IMR-90 (cell line): ENCODE measurements at regions not wholly inside any gene's neighbourhood (a gene's known extent, or its start where the extent isn't known, plus 50 kb on each side); places are given as distances from the start of the nearest gene placed in this dataset.

Experiments used
- ATAC-seq: fragments of 200-7000 bp; cut with Tn5 transposase; 2 replicates; pipeline ENCODE4 v1.9.1; 2020; ENCODE audit warnings: low read depth, mild to moderate bottlenecking, moderate library complexity
- BruUV-seq: library from RNA; stranded (reverse); fragments of 400-500 nt; replicated peaks from 2 replicates; lab custom pipeline; 2021; lab: Mats Ljungman, UMichigan
- CTCF ChIA-PET: fragments of 300-600 bp; formaldehyde crosslinking; extraction: SDS; loops from one replicate; lab custom pipeline; 2021; ENCODE audit warnings: antibody characterized with exemption; lab: Yijun Ruan, JAX
- POLR2A ChIA-PET: fragments of 300-600 bp; sonication (Branson Sonifier 250); formaldehyde crosslinking; loops from one replicate; lab custom pipeline; 2022; ENCODE audit warnings: antibody characterized with exemption; ENCODE audit not compliant: unreplicated experiment; lab: Charles Lee
- DNase-seq: peaks from one replicate; pipeline ENCODE4 v3.0.0; 2013
- H2AFZ ChIP-seq: replicated peaks from 2 replicates; pipeline ENCODE3; 2013; ENCODE audit warnings: low read length, mild to moderate bottlenecking; ENCODE audit not compliant: poor library complexity
- H2AK5ac ChIP-seq: 2 replicates; pipeline ENCODE4 v1.6.1; 2013; ENCODE audit warnings: low read depth, low read length, inconsistent platforms
- H2AK9ac ChIP-seq: replicated peaks from 2 replicates; pipeline ENCODE3; 2013; ENCODE audit warnings: mild to moderate bottlenecking, low read depth, low read length, moderate library complexity; ENCODE audit not compliant: poor library complexity
- H2BK120ac ChIP-seq: 2 replicates; pipeline ENCODE4 v1.6.1; 2013; ENCODE audit warnings: low read depth, low read length, inconsistent platforms
- H2BK15ac ChIP-seq: 3 replicates; pipeline ENCODE4 v1.6.1; 2013; ENCODE audit warnings: low read depth, low read length, inconsistent platforms
- H2BK20ac ChIP-seq: 2 replicates; pipeline ENCODE4 v1.6.1; 2013; ENCODE audit warnings: low read depth, mild to moderate bottlenecking, inconsistent platforms, low read length, moderate library complexity
- H2BK5ac ChIP-seq: 2 replicates; pipeline ENCODE4 v1.6.1; 2013; ENCODE audit warnings: mild to moderate bottlenecking, low read depth, low read length, inconsistent platforms; ENCODE audit not compliant: poor library complexity, severe bottlenecking
- H3K14ac ChIP-seq: replicated peaks from 2 replicates; pipeline ENCODE4 v1.6.1; 2013; ENCODE audit warnings: low read depth, low read length, inconsistent platforms
- H3K18ac ChIP-seq: 2 replicates; pipeline ENCODE4 v1.6.1; 2013; ENCODE audit warnings: low read depth, low read length, control low read depth
- H3K23ac ChIP-seq: 2 replicates; pipeline ENCODE4 v1.6.1; 2013; ENCODE audit warnings: low read depth, low read length, inconsistent platforms
- H3K27ac ChIP-seq: 2 replicates; pipeline ENCODE4 v1.5.1; 2013; ENCODE audit warnings: mild to moderate bottlenecking, control low read depth, low read length; ENCODE audit not compliant: insufficient read depth
- H3K27me3 ChIP-seq: 2 replicates; pipeline ENCODE4 v1.6.1; 2013; ENCODE audit warnings: low read length; ENCODE audit not compliant: control insufficient read depth, insufficient read depth
- H3K36me3 ChIP-seq: 2 replicates; pipeline ENCODE4 v1.6.1; 2013; ENCODE audit warnings: low read length, mixed read lengths; ENCODE audit not compliant: control insufficient read depth, insufficient read depth
- H3K4ac ChIP-seq: 2 replicates; pipeline ENCODE4 v1.6.1; 2013; ENCODE audit warnings: low read depth, low read length, inconsistent platforms
- H3K4me1 ChIP-seq: 2 replicates; pipeline ENCODE4 v1.6.1; 2013; ENCODE audit warnings: low read length, mixed read lengths; ENCODE audit not compliant: control insufficient read depth, insufficient read depth
- H3K4me2 ChIP-seq: 2 replicates; pipeline ENCODE4 v1.6.1; 2013; ENCODE audit warnings: low read depth, mild to moderate bottlenecking, control low read depth, low read length, moderate library complexity
- H3K4me3 ChIP-seq: 2 replicates; pipeline ENCODE4 v1.5.1; 2013; ENCODE audit warnings: low read depth, mild to moderate bottlenecking, control low read depth, low read length, moderate library complexity; ENCODE audit not compliant: insufficient read depth
- H3K56ac ChIP-seq: 2 replicates; pipeline ENCODE4 v1.6.1; 2013; ENCODE audit warnings: low read length, inconsistent platforms; ENCODE audit not compliant: insufficient read depth; ENCODE audit errors: extremely low read depth
- H3K79me1 ChIP-seq, 2 experiments: 2 replicates each; pipeline ENCODE4 v1.6.1; 2013; ENCODE audit warnings: low read length in 2 of 2, inconsistent platforms in 1 of 2, low read depth in 1 of 2
- H3K9ac ChIP-seq: 2 replicates; pipeline ENCODE4 v1.6.1; 2013; ENCODE audit warnings: low read depth, low read length, control low read depth
- H3K9me1 ChIP-seq: 2 replicates; pipeline ENCODE4 v1.6.1; 2013; ENCODE audit warnings: low read length, inconsistent platforms; ENCODE audit not compliant: insufficient read depth
- H3K9me3 ChIP-seq: 2 replicates; pipeline ENCODE4 v1.6.1; 2013; ENCODE audit warnings: low read length; ENCODE audit not compliant: control insufficient read depth, insufficient read depth
- H4K20me1 ChIP-seq: 2 replicates; pipeline ENCODE4 v1.6.1; 2013; ENCODE audit warnings: low read length, inconsistent platforms; ENCODE audit not compliant: insufficient read depth
- H4K5ac ChIP-seq: 2 replicates; pipeline ENCODE4 v1.6.1; 2013; ENCODE audit warnings: mild to moderate bottlenecking, low read depth, low read length, control low read depth
- H4K8ac ChIP-seq, 2 experiments: 2 replicates each; pipeline ENCODE4 v1.6.1; 2013; ENCODE audit warnings: low read depth in 2 of 2, low read length in 2 of 2, control low read depth in 1 of 2, inconsistent platforms in 1 of 2
- H4K91ac ChIP-seq: 2 replicates; pipeline ENCODE4 v1.6.1; 2013; ENCODE audit warnings: low read depth, low read length, inconsistent platforms; ENCODE audit not compliant: insufficient read depth
- BHLHE40 ChIP-seq: fragments of 150-350 bp; IDR thresholded peaks from 2 replicates; pipeline ENCODE4 v1.6.1; 2016; ENCODE audit warnings: mild to moderate bottlenecking, low read depth, low read length
- CEBPB ChIP-seq: IDR thresholded peaks from 2 replicates; pipeline ENCODE4 v1.6.1; 2012; ENCODE audit warnings: low read depth, low read length, improper control_type of control experiment
- CHD1 ChIP-seq: IDR thresholded peaks from 2 replicates; pipeline ENCODE4 v1.6.1; 2012; ENCODE audit warnings: low read depth, low read length, improper control_type of control experiment
- FOS ChIP-seq: fragments of 150-350 bp; IDR thresholded peaks from 2 replicates; pipeline ENCODE4 v1.6.1; 2016; ENCODE audit warnings: low read depth, low read length
- MAFK ChIP-seq: IDR thresholded peaks from 2 replicates; pipeline ENCODE4 v1.6.1; 2012; ENCODE audit warnings: low read depth, low read length, improper control_type of control experiment
- MAZ ChIP-seq: IDR thresholded peaks from 2 replicates; pipeline ENCODE4 v1.6.1; 2012; ENCODE audit warnings: low read depth, mild to moderate bottlenecking, low read length, improper control_type of control experiment, moderate library complexity, borderline replicate concordance
- MXI1 ChIP-seq: IDR thresholded peaks from 2 replicates; pipeline ENCODE4 v1.6.1; 2012; ENCODE audit warnings: low read depth, mild to moderate bottlenecking, low read length, moderate library complexity, borderline replicate concordance
- NFE2L2 ChIP-seq: fragments of 150-350 bp; IDR thresholded peaks from 2 replicates; pipeline ENCODE4 v1.6.1; 2016; ENCODE audit warnings: low read depth, mild to moderate bottlenecking, low read length
- POLR2A ChIP-seq: IDR thresholded peaks from 2 replicates; pipeline ENCODE4 v1.6.1; 2012; ENCODE audit warnings: mild to moderate bottlenecking, low read depth, low read length
- RAD21 ChIP-seq: IDR thresholded peaks from 2 replicates; pipeline ENCODE4 v1.6.1; 2012; ENCODE audit warnings: low read length, improper control_type of control experiment
- RCOR1 ChIP-seq: IDR thresholded peaks from 2 replicates; pipeline ENCODE4 v1.6.1; 2012; ENCODE audit warnings: mild to moderate bottlenecking, low read length, improper control_type of control experiment; ENCODE audit not compliant: insufficient replicate concordance
- RFX5 ChIP-seq: IDR thresholded peaks from 2 replicates; pipeline ENCODE4 v1.8.0; 2012; ENCODE audit warnings: low read depth, mild to moderate bottlenecking, low read length, moderate library complexity
- SMC3 ChIP-seq: fragments of 150-350 bp; IDR thresholded peaks from 2 replicates; pipeline ENCODE4 v1.6.1; 2016; ENCODE audit warnings: low read depth, mild to moderate bottlenecking, antibody characterized with exemption, low read length, moderate library complexity
- WGBS, 2 experiments: methylation state at CpG; one replicate each; pipeline versions ENCODE4 v1.1.5 to v1.1.7; 2013; ENCODE audit warnings: missing lambda C conversion rate in 2 of 2; ENCODE audit not compliant: insufficient read length in 1 of 2; ENCODE audit errors: extremely low coverage in 2 of 2; 5-methylcytosine and 5-hydroxymethylcytosine counted together
- dilution Hi-C: fragments of 300-500 bp; cut with HindIII; formaldehyde crosslinking; loops from one replicate; pipeline ENCODE4 v1.14.3; 2018; ENCODE audit warnings: low sequenced_read_pairs; ENCODE audit not compliant: unreplicated experiment
- in situ Hi-C: fragments of 300-500 bp; cut with MboI; formaldehyde crosslinking; loops from 3 replicates; pipeline ENCODE4 v1.14.3; 2019; ENCODE audit warnings: low sequenced_read_pairs, inconsistent platforms, mixed read lengths
- intact Hi-C: fragments of 100-400 bp; cut with micrococcal nuclease; formaldehyde crosslinking; loops from 2 replicates; pipeline ENCODE4 v1.10.0; 2022
- TF ChIP-seq, protein P1 (sequence below): fragments of 150-350 bp; IDR thresholded peaks from 2 replicates; pipeline ENCODE4 v1.6.1; 2016; ENCODE audit warnings: low read depth, mild to moderate bottlenecking, low read length, moderate library complexity, borderline replicate concordance
- TF ChIP-seq, protein P2 (sequence below): fragments of 150-350 bp; IDR thresholded peaks from 2 replicates; pipeline ENCODE4 v1.6.1; 2017; ENCODE audit warnings: mild to moderate bottlenecking, antibody characterized with exemption, low read length, low read depth
- TF ChIP-seq, protein P3 (sequence below): conservative IDR thresholded peaks from 2 replicates; pipeline ENCODE4 v1.5.1; 2012; ENCODE audit warnings: mild to moderate bottlenecking, low read depth, low read length, improper control_type of control experiment

DNA sequence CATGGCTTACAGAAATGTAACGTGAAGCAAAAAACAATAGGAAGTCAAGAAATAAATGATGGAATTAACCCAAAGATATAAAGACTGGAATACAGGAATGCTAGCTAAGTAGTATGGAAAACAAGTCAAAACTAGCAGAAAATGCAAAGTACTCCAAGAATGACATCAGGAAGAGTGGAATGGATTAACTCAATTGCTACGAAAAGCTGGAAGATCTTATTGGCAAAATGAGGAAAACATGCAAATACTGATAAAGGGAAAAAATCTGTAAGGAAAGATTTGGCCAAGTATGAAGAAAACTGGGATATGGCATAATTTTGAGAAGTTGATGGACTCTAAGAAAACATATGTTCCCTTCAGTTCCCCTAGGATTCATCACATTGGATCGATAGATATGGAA lies 324.5 kb upstream of the ZNF608 start:
- ChIA-PET CTCF (no interaction called here), POLR2A (no interaction called here)
- DNase-seq (no peak), ATAC-seq (no peak)
- no peak for TF ChIP-seq RCOR1
- no peak for TF ChIP-seq FOS
- TF ChIP-seq, protein P1, sequence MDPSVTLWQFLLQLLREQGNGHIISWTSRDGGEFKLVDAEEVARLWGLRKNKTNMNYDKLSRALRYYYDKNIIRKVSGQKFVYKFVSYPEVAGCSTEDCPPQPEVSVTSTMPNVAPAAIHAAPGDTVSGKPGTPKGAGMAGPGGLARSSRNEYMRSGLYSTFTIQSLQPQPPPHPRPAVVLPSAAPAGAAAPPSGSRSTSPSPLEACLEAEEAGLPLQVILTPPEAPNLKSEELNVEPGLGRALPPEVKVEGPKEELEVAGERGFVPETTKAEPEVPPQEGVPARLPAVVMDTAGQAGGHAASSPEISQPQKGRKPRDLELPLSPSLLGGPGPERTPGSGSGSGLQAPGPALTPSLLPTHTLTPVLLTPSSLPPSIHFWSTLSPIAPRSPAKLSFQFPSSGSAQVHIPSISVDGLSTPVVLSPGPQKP: no peak
- no peak for TF ChIP-seq CHD1
- no peak for TF ChIP-seq BHLHE40
- no peak for TF ChIP-seq RAD21
- no peak for TF ChIP-seq NFE2L2
- TF ChIP-seq CEBPB: no peak
- TF ChIP-seq, protein P2, sequence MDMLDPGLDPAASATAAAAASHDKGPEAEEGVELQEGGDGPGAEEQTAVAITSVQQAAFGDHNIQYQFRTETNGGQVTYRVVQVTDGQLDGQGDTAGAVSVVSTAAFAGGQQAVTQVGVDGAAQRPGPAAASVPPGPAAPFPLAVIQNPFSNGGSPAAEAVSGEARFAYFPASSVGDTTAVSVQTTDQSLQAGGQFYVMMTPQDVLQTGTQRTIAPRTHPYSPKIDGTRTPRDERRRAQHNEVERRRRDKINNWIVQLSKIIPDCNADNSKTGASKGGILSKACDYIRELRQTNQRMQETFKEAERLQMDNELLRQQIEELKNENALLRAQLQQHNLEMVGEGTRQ: no peak
- no peak for TF ChIP-seq POLR2A
- TF ChIP-seq MAZ: no peak
- no peak for TF ChIP-seq MXI1
- no peak for TF ChIP-seq RFX5
- no peak for TF ChIP-seq SMC3
- no peak for TF ChIP-seq MAFK
- TF ChIP-seq, protein P3, sequence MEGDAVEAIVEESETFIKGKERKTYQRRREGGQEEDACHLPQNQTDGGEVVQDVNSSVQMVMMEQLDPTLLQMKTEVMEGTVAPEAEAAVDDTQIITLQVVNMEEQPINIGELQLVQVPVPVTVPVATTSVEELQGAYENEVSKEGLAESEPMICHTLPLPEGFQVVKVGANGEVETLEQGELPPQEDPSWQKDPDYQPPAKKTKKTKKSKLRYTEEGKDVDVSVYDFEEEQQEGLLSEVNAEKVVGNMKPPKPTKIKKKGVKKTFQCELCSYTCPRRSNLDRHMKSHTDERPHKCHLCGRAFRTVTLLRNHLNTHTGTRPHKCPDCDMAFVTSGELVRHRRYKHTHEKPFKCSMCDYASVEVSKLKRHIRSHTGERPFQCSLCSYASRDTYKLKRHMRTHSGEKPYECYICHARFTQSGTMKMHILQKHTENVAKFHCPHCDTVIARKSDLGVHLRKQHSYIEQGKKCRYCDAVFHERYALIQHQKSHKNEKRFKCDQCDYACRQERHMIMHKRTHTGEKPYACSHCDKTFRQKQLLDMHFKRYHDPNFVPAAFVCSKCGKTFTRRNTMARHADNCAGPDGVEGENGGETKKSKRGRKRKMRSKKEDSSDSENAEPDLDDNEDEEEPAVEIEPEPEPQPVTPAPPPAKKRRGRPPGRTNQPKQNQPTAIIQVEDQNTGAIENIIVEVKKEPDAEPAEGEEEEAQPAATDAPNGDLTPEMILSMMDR: no peak
- intact Hi-C loops (no loop called here), dilution Hi-C loops (no loop called here), in situ Hi-C loops (no loop called here)
- Histone ChIP-seq H3K56ac (no peak overlapping the region), H4K91ac (no peak overlapping the region), H3K9me3 (peaks cover 11% of the 10 kb centered on the region; the same call in 1 of the 2 replicates), H3K9ac (no peak overlapping the region), H3K14ac (no peak overlapping the region), H2BK15ac (no peak overlapping the region), H3K23ac (no peak overlapping the region), H2AK5ac (no peak overlapping the region), H3K9me1 (no peaks in the 10 kb centered on the region), H2BK120ac (no peak overlapping the region), H4K20me1 (no peaks in the 10 kb centered on the region), H3K36me3 (no peaks in the 10 kb centered on the region), H3K4me1 (no peaks in the 10 kb centered on the region), H2AK9ac (no peak overlapping the region), H2BK20ac (no peak overlapping the region), H4K8ac (no peak overlapping the region), H3K4me3 (no peak overlapping the region), H3K79me1 (no peaks in the 10 kb centered on the region), H3K27ac (no peak overlapping the region), H3K4ac (no peak overlapping the region), H2BK5ac (no peak overlapping the region), H3K27me3 (no peaks in the 10 kb centered on the region), H2AFZ (no peak overlapping the region), H3K18ac (no peak overlapping the region), H4K5ac (no peak overlapping the region), H3K4me2 (no peak overlapping the region)
- BruUV-seq: no TSS peak
- WGBS, 2 experiments: no CpG with 5 or more reads among the region's 3 CpGs
